RWPE1 (cell line): ENCODE measurements at regions not wholly inside any gene's neighbourhood (a gene's known extent, or its start where the extent isn't known, plus 50 kb on each side); places are given as distances from the start of the nearest gene placed in this dataset.
A peak's percentile ranks its signal among the peaks of the same experiment; 100 is the strongest.

Experiments
- CTCF ChIA-PET: fragments of 350-600 bp; sonication (Branson Sonifier 250); formaldehyde crosslinking; extraction: SDS; loops from one replicate; lab custom pipeline; 2021; lab: Yijun Ruan, JAX
- POLR2A ChIA-PET: fragments of 400-600 bp; formaldehyde crosslinking; extraction: SDS; loops from one replicate; lab custom pipeline; 2020; ENCODE audit warnings: antibody characterized with exemption; ENCODE audit not compliant: low non-redundant PET; lab: Yijun Ruan, JAX
- DNase-seq: peaks from one replicate; pipeline ENCODE4 v3.0.0; 2012; ENCODE audit warnings: low spot score
- H3K27ac ChIP-seq: fragments of 450-650 bp; 2 replicates; pipeline ENCODE4 v1.5.1; 2017
- TF ChIP-seq, protein P1 (sequence below): fragments of 450-650 bp; conservative IDR thresholded peaks from 2 replicates; pipeline ENCODE4 v1.5.1; 2017; ENCODE audit warnings: low read depth, mild to moderate bottlenecking

DNA sequence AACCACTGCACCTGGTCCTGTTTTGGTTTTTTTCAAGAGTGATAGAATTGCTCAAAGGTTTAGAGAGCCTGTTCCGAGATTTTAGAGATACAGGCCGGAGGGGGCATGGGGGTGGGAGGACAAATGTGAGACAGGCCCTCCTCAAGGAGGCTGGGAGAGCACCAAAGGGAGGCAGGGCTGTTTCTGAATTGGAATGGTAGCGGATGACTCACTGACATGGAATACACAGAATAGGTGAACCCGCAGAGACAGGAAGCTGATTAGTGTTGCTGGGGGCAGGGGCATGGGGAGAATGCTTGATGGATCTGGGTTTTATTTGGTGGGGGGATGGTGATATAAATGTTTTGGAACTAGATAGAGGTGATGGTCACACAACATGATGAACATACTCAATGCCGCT, 111.0 kb upstream of the MGAT5 start:
- POLR2A ChIA-PET, result no interaction called here
- peak; percentile 70 for DNase-seq
- TF ChIP-seq, protein P1, sequence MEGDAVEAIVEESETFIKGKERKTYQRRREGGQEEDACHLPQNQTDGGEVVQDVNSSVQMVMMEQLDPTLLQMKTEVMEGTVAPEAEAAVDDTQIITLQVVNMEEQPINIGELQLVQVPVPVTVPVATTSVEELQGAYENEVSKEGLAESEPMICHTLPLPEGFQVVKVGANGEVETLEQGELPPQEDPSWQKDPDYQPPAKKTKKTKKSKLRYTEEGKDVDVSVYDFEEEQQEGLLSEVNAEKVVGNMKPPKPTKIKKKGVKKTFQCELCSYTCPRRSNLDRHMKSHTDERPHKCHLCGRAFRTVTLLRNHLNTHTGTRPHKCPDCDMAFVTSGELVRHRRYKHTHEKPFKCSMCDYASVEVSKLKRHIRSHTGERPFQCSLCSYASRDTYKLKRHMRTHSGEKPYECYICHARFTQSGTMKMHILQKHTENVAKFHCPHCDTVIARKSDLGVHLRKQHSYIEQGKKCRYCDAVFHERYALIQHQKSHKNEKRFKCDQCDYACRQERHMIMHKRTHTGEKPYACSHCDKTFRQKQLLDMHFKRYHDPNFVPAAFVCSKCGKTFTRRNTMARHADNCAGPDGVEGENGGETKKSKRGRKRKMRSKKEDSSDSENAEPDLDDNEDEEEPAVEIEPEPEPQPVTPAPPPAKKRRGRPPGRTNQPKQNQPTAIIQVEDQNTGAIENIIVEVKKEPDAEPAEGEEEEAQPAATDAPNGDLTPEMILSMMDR, result no peak
- CTCF ChIA-PET, result no interaction called here
- H3K27ac ChIP-seq, result no peak overlapping the region

DNA sequence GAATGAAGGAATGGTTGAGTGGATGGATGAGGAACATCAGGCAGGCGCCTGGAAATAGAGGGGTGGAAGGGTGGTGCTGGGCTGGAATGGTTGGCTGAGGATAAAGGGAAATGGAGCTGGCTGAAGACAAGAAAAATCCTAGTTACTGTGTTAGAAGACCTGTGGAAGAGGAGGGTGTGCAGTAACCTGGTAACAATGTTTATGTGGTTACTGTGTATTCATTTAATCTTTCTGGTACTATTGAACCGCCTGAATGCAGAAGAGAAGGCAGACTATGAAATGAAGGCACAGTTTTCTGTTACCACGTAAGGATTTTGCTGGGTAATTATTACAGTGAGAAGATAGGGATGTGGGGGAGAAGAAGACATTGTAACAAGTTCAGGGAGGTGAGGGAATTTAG, 110.3 kb upstream of the MGAT5 start:
- TF ChIP-seq, protein P1, result no peak
- ChIA-PET CTCF (no interaction called here), POLR2A (no interaction called here)
- DNase-seq, result no peak
- no peak overlapping the region for H3K27ac ChIP-seq

DNA sequence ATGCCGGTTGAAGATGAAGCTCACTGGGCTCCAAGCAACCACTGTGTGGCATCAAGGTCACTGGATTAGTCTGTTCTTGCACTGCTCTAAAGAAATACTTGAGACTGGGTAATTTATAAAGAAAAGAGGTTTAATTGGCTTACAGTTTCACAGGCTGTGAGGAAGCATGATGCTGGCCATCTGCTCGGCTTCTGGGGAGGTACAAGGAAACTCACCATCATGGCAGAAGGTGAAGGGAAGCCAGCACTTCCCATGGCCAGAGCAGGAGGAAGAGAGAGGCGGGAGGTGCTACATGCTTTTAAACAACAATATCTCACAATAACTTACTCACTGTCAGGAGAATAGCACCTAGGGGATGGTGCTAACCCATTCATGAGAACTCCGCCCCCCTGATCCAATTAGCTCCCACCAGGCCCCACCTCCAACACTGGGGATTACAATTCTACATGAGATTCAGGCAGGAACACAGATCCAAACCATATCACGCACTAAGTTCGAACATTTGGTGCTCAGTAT, 109.7 kb upstream of the MGAT5 start:
- DNase-seq, result no peak
- TF ChIP-seq, protein P1, result no peak
- CTCF ChIA-PET, result no interaction called here
- no peak overlapping the region for H3K27ac ChIP-seq
- POLR2A ChIA-PET, result no interaction called here

DNA sequence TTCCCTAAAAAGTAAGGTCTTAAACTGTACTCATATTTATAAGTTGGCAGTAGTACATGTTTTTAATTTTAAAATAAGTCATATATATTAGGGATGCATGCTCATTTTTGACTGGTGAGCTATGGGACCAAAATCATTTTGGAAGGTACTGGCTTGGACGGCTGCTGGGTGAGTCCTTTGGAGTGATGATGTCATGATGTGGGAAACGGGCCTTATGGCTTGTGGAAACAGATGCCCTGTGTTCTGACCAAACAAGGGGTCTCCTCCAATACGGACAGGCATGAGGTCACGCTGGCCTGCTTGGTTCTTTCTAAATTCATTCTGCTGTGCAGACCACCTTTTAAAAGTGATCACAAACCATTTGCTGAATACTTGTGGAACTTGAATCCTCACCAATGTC, 109.2 kb upstream of the MGAT5 start:
- ChIA-PET CTCF (no interaction called here), POLR2A (no interaction called here)
- DNase-seq, result no peak
- no peak overlapping the region for H3K27ac ChIP-seq
- TF ChIP-seq, protein P1, result no peak

DNA sequence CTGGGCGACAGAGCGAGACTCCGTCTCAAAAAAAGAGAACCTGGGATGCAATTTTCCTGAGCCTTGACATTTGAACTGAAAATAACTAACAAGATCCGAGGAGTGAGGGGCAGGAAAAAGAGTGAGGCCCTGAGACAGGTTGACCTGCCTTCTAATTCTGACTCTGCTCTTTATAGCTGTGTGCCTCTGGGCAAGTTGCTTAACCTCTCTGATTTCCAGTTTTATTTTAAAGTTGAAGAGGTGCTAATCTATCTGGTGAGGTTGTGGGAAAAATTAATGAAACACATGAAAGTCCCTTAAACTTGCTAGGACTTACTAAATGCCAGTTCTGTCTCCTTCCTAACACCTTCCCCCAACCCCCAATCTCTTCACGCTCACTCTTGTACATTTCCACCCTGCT, 108.4 kb upstream of the MGAT5 start:
- TF ChIP-seq, protein P1, result no peak
- H3K27ac ChIP-seq, result no peak overlapping the region
- POLR2A ChIA-PET, result no interaction called here
- CTCF ChIA-PET, result no interaction called here
- no peak for DNase-seq

DNA sequence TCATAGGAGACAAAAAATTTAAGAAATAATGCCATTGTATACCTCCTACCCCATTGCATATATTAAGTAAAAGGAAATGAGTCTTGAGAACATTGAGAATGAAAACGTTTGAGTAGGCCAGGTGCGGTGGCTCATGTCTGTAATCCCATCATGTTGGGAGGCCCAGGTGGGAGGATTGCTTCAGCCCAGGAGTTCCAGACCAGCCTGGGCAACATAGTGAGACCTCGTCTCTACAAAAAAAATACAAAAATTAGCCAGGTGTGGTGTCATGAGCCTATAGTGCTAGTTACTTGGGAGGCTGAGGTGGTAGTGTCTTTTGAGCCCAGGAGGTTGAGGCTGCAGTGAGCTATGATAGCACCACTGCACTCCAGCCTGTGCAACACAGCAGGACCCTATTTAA, 107.7 kb upstream of the MGAT5 start:
- CTCF ChIA-PET, result no interaction called here
- TF ChIP-seq, protein P1, result no peak
- POLR2A ChIA-PET, result no interaction called here
- no peak overlapping the region for H3K27ac ChIP-seq
- no peak for DNase-seq

DNA sequence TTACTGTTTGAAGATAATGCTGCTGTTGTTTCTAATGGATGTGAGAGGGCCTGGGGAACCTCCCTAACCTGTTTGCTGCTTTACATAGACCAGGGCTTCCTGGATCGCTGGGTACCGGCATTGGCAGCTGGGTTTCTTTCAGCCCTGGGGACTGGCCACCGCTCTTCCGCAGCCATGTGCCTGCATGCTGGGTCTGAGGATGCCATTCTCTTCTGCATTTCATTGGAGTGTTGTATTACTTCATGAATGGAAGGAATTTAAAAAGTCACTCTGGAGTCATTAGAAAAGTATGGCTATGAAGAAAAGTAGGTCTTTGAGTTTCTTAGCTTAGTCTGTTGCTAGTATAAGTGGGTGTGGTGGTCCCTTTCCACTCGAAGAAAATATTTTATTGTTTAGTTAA, 107.3 kb upstream of the MGAT5 start:
- TF ChIP-seq, protein P1, result no peak
- ChIA-PET CTCF (no interaction called here), POLR2A (interaction anchor here (0.5 kb wide), 1 partner anchor 19 kb away, joined by 4 read pairs; no protein-coding TSS in a partner anchor)
- no peak for DNase-seq
- H3K27ac ChIP-seq, result no peak overlapping the region
